NCI-H345 (cell line): ENCODE measurements at regions not wholly inside any gene's neighbourhood (a gene's known extent, or its start where the extent isn't known, plus 50 kb on each side); places are given as distances from the start of the nearest gene placed in this dataset.
"Not testable (repeated sequence)": the region's sequence is repeated elsewhere in the genome, so short reads cannot be mapped to it uniquely, and the experiment has no call there.

Experiments
- DNase-seq: peaks from one replicate; lab custom pipeline; 2025; lab: John Stamatoyannopoulos, UW

- no peak for DNase-seq
Measured at GRCh38 chr6:164107297-164107995, 692.9 kb downstream of the QKI start.

GRCh38 chr6:164106345-164106769 is 691.8 kb downstream of the QKI start:
- no peak for DNase-seq

GRCh38 chr6:164105705-164106104 is 691.2 kb downstream of the QKI start:
- DNase-seq: no peak

GRCh38 chr6:164104432-164104831 is 689.9 kb downstream of the QKI start:
- no peak for DNase-seq

- DNase-seq: no peak
Measured at GRCh38 chr6:164102693-164103092, 688.2 kb downstream of the QKI start.

GRCh38 chr6:164101859-164102258 is 687.3 kb downstream of the QKI start:
- no peak for DNase-seq

GRCh38 chr6:164099269-164099865 is 684.8 kb downstream of the QKI start:
- no peak for DNase-seq

GRCh38 chr6:164098857-164099267 is 684.3 kb downstream of the QKI start:
- peak; percentile 29 for DNase-seq

GRCh38 chr6:164097551-164098398 is 683.3 kb downstream of the QKI start:
- no peak for DNase-seq

GRCh38 chr6:164097056-164097455 is 682.5 kb downstream of the QKI start:
- no peak for DNase-seq

GRCh38 chr6:164095056-164095455 is 680.5 kb downstream of the QKI start:
- DNase-seq: no peak

- no peak for DNase-seq
Measured at GRCh38 chr6:164087870-164088269, 673.4 kb downstream of the QKI start.

- DNase-seq: no peak
Measured at GRCh38 chr6:164087211-164087610, 672.7 kb downstream of the QKI start.

GRCh38 chr6:164086076-164086887 is 671.8 kb downstream of the QKI start:
- DNase-seq: no peak

- no peak for DNase-seq
Measured at GRCh38 chr6:164085091-164086075, 670.9 kb downstream of the QKI start.

GRCh38 chr6:164079275-164079600 is 664.7 kb downstream of the QKI start:
- DNase-seq: no peak

GRCh38 chr6:164078532-164079274 is 664.2 kb downstream of the QKI start:
- no peak for DNase-seq

GRCh38 chr6:164076818-164077532 is 662.5 kb downstream of the QKI start:
- DNase-seq: not testable (repeated sequence)

- DNase-seq: no peak
Measured at GRCh38 chr6:164075981-164076615, 661.6 kb downstream of the QKI start.
